ENCODE measurements at regions not wholly inside any gene's neighbourhood (a gene's known extent, or its start where the extent isn't known, plus 50 kb on each side); places are given as distances from the start of the nearest gene placed in this dataset.

DNA sequence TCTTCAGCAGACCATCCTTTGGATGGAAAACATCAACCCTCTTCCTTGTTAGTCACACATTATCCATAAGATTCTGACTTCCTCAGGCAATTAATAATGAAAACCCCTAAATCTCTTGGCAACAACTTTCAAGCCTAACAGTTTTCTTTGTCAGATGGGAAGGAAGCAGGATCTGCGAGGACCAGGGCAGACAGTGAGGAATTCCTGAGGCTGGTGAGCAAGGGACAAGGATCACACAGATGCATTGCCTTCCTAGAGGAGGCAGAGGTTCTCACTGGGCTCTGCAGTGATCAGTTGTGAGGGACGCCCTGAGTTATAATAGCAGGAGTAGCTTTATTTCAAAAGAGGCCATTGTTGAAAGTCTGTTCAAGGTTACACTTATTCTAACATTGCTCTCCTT lies 195.4 kb downstream of the SLIT2 start:
- Histone ChIP-seq H3K27me3 (no peaks in the 10 kb centered on the region), H3K36me3 (no peaks in the 10 kb centered on the region), H3K9me3 (no peaks in the 10 kb centered on the region), H3K4me1 (no peaks in the 10 kb centered on the region), H3K4me3 (no peak overlapping the region), H3K27ac (no peak overlapping the region)
- DNase-seq (no peak), ATAC-seq (no peak)
- intact Hi-C loops (cut with DNase I) = no loop called here
- TF ChIP-seq, protein P1, sequence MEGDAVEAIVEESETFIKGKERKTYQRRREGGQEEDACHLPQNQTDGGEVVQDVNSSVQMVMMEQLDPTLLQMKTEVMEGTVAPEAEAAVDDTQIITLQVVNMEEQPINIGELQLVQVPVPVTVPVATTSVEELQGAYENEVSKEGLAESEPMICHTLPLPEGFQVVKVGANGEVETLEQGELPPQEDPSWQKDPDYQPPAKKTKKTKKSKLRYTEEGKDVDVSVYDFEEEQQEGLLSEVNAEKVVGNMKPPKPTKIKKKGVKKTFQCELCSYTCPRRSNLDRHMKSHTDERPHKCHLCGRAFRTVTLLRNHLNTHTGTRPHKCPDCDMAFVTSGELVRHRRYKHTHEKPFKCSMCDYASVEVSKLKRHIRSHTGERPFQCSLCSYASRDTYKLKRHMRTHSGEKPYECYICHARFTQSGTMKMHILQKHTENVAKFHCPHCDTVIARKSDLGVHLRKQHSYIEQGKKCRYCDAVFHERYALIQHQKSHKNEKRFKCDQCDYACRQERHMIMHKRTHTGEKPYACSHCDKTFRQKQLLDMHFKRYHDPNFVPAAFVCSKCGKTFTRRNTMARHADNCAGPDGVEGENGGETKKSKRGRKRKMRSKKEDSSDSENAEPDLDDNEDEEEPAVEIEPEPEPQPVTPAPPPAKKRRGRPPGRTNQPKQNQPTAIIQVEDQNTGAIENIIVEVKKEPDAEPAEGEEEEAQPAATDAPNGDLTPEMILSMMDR (IDR thresholded peaks at IDR 0.05) = no peak
- 66 to 69% methylated on average over 2 of the region's 2 CpGs for WGBS, 2 donors

GRCh38 chr4:20451986-20452385 lies 200.3 kb downstream of the SLIT2 start:
- Histone ChIP-seq H3K36me3 (no peaks in the 10 kb centered on the region), H3K27ac (no peak overlapping the region), H3K4me1 (no peaks in the 10 kb centered on the region), H3K27me3 (no peaks in the 10 kb centered on the region), H3K9me3 (no peaks in the 10 kb centered on the region), H3K4me3 (no peak overlapping the region)
- TF ChIP-seq, protein P1 (IDR thresholded peaks at IDR 0.05) = no peak
- DNase-seq (no peak), ATAC-seq (no peak)
- intact Hi-C loops (cut with DNase I) = no loop called here
- WGBS, 2 donors = 77 to 83% methylated on average over 2 of the region's 2 CpGs

GRCh38 chr4:20454515-20454914 lies 202.8 kb downstream of the SLIT2 start:
- Histone ChIP-seq H3K4me3 (no peak overlapping the region), H3K27ac (no peak overlapping the region), H3K9me3 (no peaks in the 10 kb centered on the region), H3K27me3 (no peaks in the 10 kb centered on the region), H3K36me3 (no peaks in the 10 kb centered on the region), H3K4me1 (no peaks in the 10 kb centered on the region)
- no peak for DNase-seq
- no peak for ATAC-seq
- WGBS, 2 donors = 89 to 94% methylated on average over 2 of the region's 2 CpGs
- TF ChIP-seq, protein P1 (IDR thresholded peaks at IDR 0.05) = no peak
- intact Hi-C loops (cut with DNase I) = no loop called here

GRCh38 chr4:20456407-20456806 lies 204.7 kb downstream of the SLIT2 start:
- DNase-seq = no peak
- intact Hi-C loops (cut with DNase I) = no loop called here
- ATAC-seq = no peak

More at GRCh38 chr4:20456407-20456806, 204.7 kb downstream of the SLIT2 start:
- no peaks in the 10 kb centered on the region for H3K9me3 ChIP-seq
- no peaks in the 10 kb centered on the region for H3K27me3 ChIP-seq
- H3K4me3 ChIP-seq = no peak overlapping the region
- H3K27ac ChIP-seq = no peak overlapping the region
- H3K4me1 ChIP-seq = no peaks in the 10 kb centered on the region
- TF ChIP-seq, protein P1 (IDR thresholded peaks at IDR 0.05) = no peak
- no peaks in the 10 kb centered on the region for H3K36me3 ChIP-seq

All from heart right ventricle (tissue), 16 donors.